ENCODE measurements at regions not wholly inside any gene's neighbourhood (a gene's known extent, or its start where the extent isn't known, plus 50 kb on each side); places are given as distances from the start of the nearest gene placed in this dataset.

GRCh38 chr1:50257029-50257428, 148.3 kb downstream of the ELAVL4 start:
- ChIA-PET POLR2A (interaction anchor here (0.6 kb wide), 1 partner anchor 148 kb away, joined by 3 read pairs; no protein-coding TSS in a partner anchor), CTCF (interaction anchor here (1.0 kb wide), 1 partner anchor 75 kb away, joined by 4 read pairs; no protein-coding TSS in a partner anchor)
- Histone ChIP-seq H3K27ac (ENCODE audit: insufficient read depth in 1 of 2, low read depth in 1 of 2, low read length in 2 of 2, poor library complexity in 1 of 2, severe bottlenecking in 2 of 2) (no peak overlapping the region), H3K4me1 (ENCODE audit: control extremely low read depth in 1 of 4, control insufficient read depth in 4 of 4, insufficient read depth in 4 of 4, low read length in 3 of 4) (peaks cover 0 to under 1% (median 0%) of the 10 kb centered on the region in 4 experiments), H3K4me3 (ENCODE audit: control insufficient read depth in 1 of 7, extremely low read depth in 1 of 7, insufficient read depth in 4 of 7, low read depth in 2 of 7, low read length in 6 of 7) (no peak overlapping the region), H3K36me3 (ENCODE audit: control insufficient read depth in 4 of 4, insufficient read depth in 4 of 4, low read length in 3 of 4) (no peaks in the 10 kb centered on the region), H3K9me3 (ENCODE audit: control extremely low read depth in 1 of 5, control insufficient read depth in 4 of 5, insufficient read depth in 2 of 5, low read depth in 1 of 5, low read length in 4 of 5) (no peaks in the 10 kb centered on the region), H3K27me3 (replicated peaks in 2 of 5; ENCODE audit: control insufficient read depth in 4 of 5, insufficient read depth in 5 of 5, low read length in 4 of 5) (peaks cover 0 to 4% (median 0%) of the 10 kb centered on the region in 5 experiments)
- no CpG with 5 or more reads among the region's 1 CpG for WGBS (ENCODE audit: insufficient coverage)
- DNase-seq = no peak
